H9 (cell line): ENCODE measurements at regions not wholly inside any gene's neighbourhood (a gene's known extent, or its start where the extent isn't known, plus 50 kb on each side); places are given as distances from the start of the nearest gene placed in this dataset.
A peak's percentile ranks its signal among the peaks of the same experiment; 100 is the strongest.

Source experiments
- DNase-seq: peaks from one replicate; pipeline ENCODE4 v3.0.0-alpha.2; 2017
- H2AFZ ChIP-seq: one replicate; pipeline ENCODE4 v1.6.1; 2013; ENCODE audit warnings: mild to moderate bottlenecking, low read length, control low read depth, moderate library complexity
- H2AK5ac ChIP-seq: 2 replicates; pipeline ENCODE4 v1.6.1; 2013; ENCODE audit warnings: low read length, control low read depth, mixed read lengths; ENCODE audit not compliant: insufficient read length
- H2BK120ac ChIP-seq: one replicate; pipeline ENCODE4 v1.6.1; 2013; ENCODE audit warnings: low read depth, mild to moderate bottlenecking, low read length, control low read depth, inconsistent platforms; ENCODE audit not compliant: poor library complexity, severe bottlenecking
- H2BK12ac ChIP-seq: 2 replicates; pipeline ENCODE4 v1.6.1; 2013; ENCODE audit warnings: low read length, control low read depth, mixed read lengths, low read depth; ENCODE audit not compliant: insufficient read length
- H2BK15ac ChIP-seq: 2 replicates; pipeline ENCODE4 v1.6.1; 2013; ENCODE audit warnings: low read depth, low read length, control low read depth
- H2BK20ac ChIP-seq: one replicate; pipeline ENCODE4 v1.6.1; 2013; ENCODE audit warnings: low read depth, mild to moderate bottlenecking, low read length, control low read depth, inconsistent platforms; ENCODE audit not compliant: poor library complexity, severe bottlenecking
- H2BK5ac ChIP-seq: 2 replicates; pipeline ENCODE4 v1.6.1; 2013; ENCODE audit warnings: low read length, control low read depth, mixed read lengths; ENCODE audit not compliant: insufficient read length
- H3K14ac ChIP-seq: 2 replicates; pipeline ENCODE4 v1.6.1; 2013; ENCODE audit warnings: low read length, control low read depth; ENCODE audit not compliant: insufficient read depth
- H3K18ac ChIP-seq: 2 replicates; pipeline ENCODE4 v1.6.1; 2013; ENCODE audit warnings: low read depth, mild to moderate bottlenecking, mixed read lengths, low read length, control low read depth; ENCODE audit not compliant: insufficient read length
- H3K23ac ChIP-seq: 2 replicates; pipeline ENCODE4 v1.6.1; 2013; ENCODE audit warnings: low read length, control low read depth, mixed read lengths, low read depth; ENCODE audit not compliant: insufficient read length
- H3K23me2 ChIP-seq: 2 replicates; pipeline ENCODE4 v1.6.1; 2013; ENCODE audit warnings: low read depth, mild to moderate bottlenecking, mixed read lengths, low read length, control low read depth; ENCODE audit not compliant: insufficient read length, poor library complexity, severe bottlenecking
- H3K27ac ChIP-seq: 2 replicates; pipeline ENCODE4 v1.5.1; 2013; ENCODE audit warnings: low read length, control low read depth, mixed read lengths, low read depth; ENCODE audit not compliant: insufficient read length
- H3K27me3 ChIP-seq: 2 replicates; pipeline ENCODE4 v1.6.1; 2013; ENCODE audit warnings: low read length, control low read depth, inconsistent platforms; ENCODE audit not compliant: insufficient read depth
- H3K4ac ChIP-seq: 2 replicates; pipeline ENCODE4 v1.6.1; 2013; ENCODE audit warnings: low read depth, mild to moderate bottlenecking, control low read depth, inconsistent platforms, low read length, moderate library complexity
- H3K4me1 ChIP-seq: 2 replicates; pipeline ENCODE4 v1.6.1; 2013; ENCODE audit warnings: low read length, control low read depth, inconsistent platforms; ENCODE audit not compliant: insufficient read depth
- H3K4me2 ChIP-seq: 2 replicates; pipeline ENCODE4 v1.6.1; 2013; ENCODE audit warnings: low read length, control low read depth, mixed read lengths; ENCODE audit not compliant: insufficient read length, insufficient read depth
- H3K56ac ChIP-seq: 2 replicates; pipeline ENCODE4 v1.6.1; 2013; ENCODE audit warnings: low read depth, mild to moderate bottlenecking, mixed read lengths, low read length, control low read depth; ENCODE audit not compliant: insufficient read length
- H3K79me1 ChIP-seq: 2 replicates; pipeline ENCODE4 v1.6.1; 2013; ENCODE audit warnings: low read depth, mild to moderate bottlenecking, moderate library complexity, low read length, control low read depth, inconsistent platforms; ENCODE audit not compliant: insufficient read depth, poor library complexity, severe bottlenecking
- H3K79me2 ChIP-seq: 2 replicates; pipeline ENCODE4 v1.6.1; 2013; ENCODE audit warnings: low read length, control low read depth, inconsistent platforms; ENCODE audit not compliant: insufficient read depth
- H3K9ac ChIP-seq: 2 replicates; pipeline ENCODE4 v1.6.1; 2013; ENCODE audit warnings: low read length, control low read depth, mixed read lengths; ENCODE audit not compliant: insufficient read length; ENCODE audit errors: extremely low read depth
- H3K9me3 ChIP-seq: one replicate; pipeline ENCODE4 v1.6.1; 2013; ENCODE audit warnings: low read depth, low read length, inconsistent platforms; ENCODE audit not compliant: control insufficient read depth
- H3T11ph ChIP-seq: one replicate; pipeline ENCODE4 v1.6.1; 2013; ENCODE audit warnings: mild to moderate bottlenecking, low read length, control low read depth, inconsistent platforms
- H4K20me1 ChIP-seq: one replicate; pipeline ENCODE4 v1.6.1; 2013; ENCODE audit not compliant: control insufficient read depth, insufficient read length, insufficient read depth
- H4K5ac ChIP-seq: 2 replicates; pipeline ENCODE4 v1.6.1; 2013; ENCODE audit warnings: low read depth, mild to moderate bottlenecking, mixed read lengths, low read length, control low read depth; ENCODE audit not compliant: insufficient read length
- H4K8ac ChIP-seq: replicated peaks from 2 replicates; pipeline ENCODE4 v1.6.1; 2013; ENCODE audit warnings: low read length, control low read depth, mixed read lengths, low read depth; ENCODE audit not compliant: insufficient read length
- H4K91ac ChIP-seq: 2 replicates; pipeline ENCODE4 v1.6.1; 2013; ENCODE audit warnings: low read depth, mild to moderate bottlenecking, moderate library complexity, mixed read lengths, low read length, control low read depth; ENCODE audit not compliant: insufficient read length
- H3K27ac Mint-ChIP-seq, 3 experiments: 2 replicates in 2 of 3; 3 replicates in 1 of 3; pipeline ENCODE4 v1.8.0; 2020 to 2021; ENCODE audit warnings: mixed read lengths in 3 of 3, mild to moderate bottlenecking in 1 of 3, moderate library complexity in 1 of 3
- H3K27me3 Mint-ChIP-seq: 2 replicates; pipeline ENCODE4 v1.8.0; 2021; ENCODE audit warnings: low read depth, mild to moderate bottlenecking, moderate library complexity, mixed read lengths
- H3K36me3 Mint-ChIP-seq, 3 experiments: 2 replicates in 2 of 3; 3 replicates in 1 of 3; pipeline ENCODE4 v1.8.0; 2020 to 2021; ENCODE audit warnings: low read depth in 3 of 3, mixed read lengths in 3 of 3; ENCODE audit not compliant: insufficient read depth in 1 of 3
- H3K4me1 Mint-ChIP-seq, 2 experiments: 2 replicates each; pipeline ENCODE4 v1.8.0; 2020; ENCODE audit warnings: mixed read lengths in 2 of 2
- H3K4me3 Mint-ChIP-seq, 2 experiments: 2 replicates in 1 of 2; 3 replicates in 1 of 2; pipeline ENCODE4 v1.8.0; 2020 to 2021; ENCODE audit warnings: mild to moderate bottlenecking in 2 of 2, mixed read lengths in 2 of 2, moderate library complexity in 1 of 2
- H3K9me3 Mint-ChIP-seq, 2 experiments: 2 replicates in 1 of 2; 3 replicates in 1 of 2; pipeline ENCODE4 v1.8.0; 2020; ENCODE audit warnings: mild to moderate bottlenecking in 2 of 2, mixed read lengths in 2 of 2, moderate library complexity in 1 of 2
- WGBS: extraction: QIAGEN DNeasy Blood & Tissue Kit; methylation state at CpG from one replicate; pipeline ENCODE4 v1.1.7; 2013; ENCODE audit warnings: missing lambda C conversion rate, low lambda C conversion rate, mixed read lengths; ENCODE audit not compliant: insufficient read length; ENCODE audit errors: extremely low coverage; 5-methylcytosine and 5-hydroxymethylcytosine counted together
- TF ChIP-seq, protein P1 (sequence below): fragments of 200-600 bp; sonication (generic); conservative IDR thresholded peaks from 3 replicates; pipeline ENCODE4 v1.8.0; 2021; ENCODE audit warnings: antibody characterized with exemption, mild to moderate bottlenecking

DNA sequence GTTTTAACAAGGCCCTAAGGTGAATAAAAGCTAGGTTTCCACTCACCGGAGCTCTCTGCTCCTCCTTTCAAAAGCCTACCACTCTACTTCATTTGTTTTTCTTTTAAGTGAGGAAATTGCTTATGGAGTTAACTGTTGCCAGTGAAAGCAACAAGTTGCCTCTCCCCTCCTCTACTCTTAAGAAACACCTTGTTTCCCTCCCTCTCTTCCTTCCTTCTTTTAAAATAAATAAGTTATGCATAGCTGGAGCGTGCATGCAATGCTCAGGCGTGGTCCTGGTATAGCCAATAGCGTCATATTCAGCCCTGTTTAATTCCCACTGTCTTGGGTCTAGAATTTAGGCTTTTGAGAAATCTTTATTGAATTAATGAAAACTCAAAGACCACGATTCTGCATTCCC, 101.1 kb upstream of the IGF1R start:
- H2BK12ac ChIP-seq: no peak overlapping the region
- Mint-ChIP-seq H3K36me3 (peaks cover 0 to 6% (median 0%) of the 10 kb centered on the region in 3 experiments; a peak in 4 of 7 replicates), H3K27me3 (peaks cover 40% of the 10 kb centered on the region), H3K9me3 (peaks cover 4 to 5% of the 10 kb centered on the region in 2 experiments; a peak in 3 of 5 replicates), H3K4me3 (peak overlapping the region; percentile 73 to 91), H3K4me1 (peaks cover 18 to 30% of the 10 kb centered on the region in 2 experiments), H3K27ac (no peak overlapping the region)
- peaks cover 12% of the 10 kb centered on the region for H3K23me2 ChIP-seq
- WGBS: no CpG with 5 or more reads among the region's 5 CpGs
- H3K9ac ChIP-seq: no peak overlapping the region
- peaks cover 6% of the 10 kb centered on the region; the same call in 1 of the 2 replicates for H3K4me1 ChIP-seq
- no peak overlapping the region for H3K27ac ChIP-seq
- no peak overlapping the region for H2BK120ac ChIP-seq
- no peak overlapping the region for H3K4ac ChIP-seq
- H2AFZ ChIP-seq: no peak overlapping the region
- no peaks in the 10 kb centered on the region for H3K9me3 ChIP-seq
- no peak overlapping the region for H4K91ac ChIP-seq
- no peak overlapping the region for H3K14ac ChIP-seq
- TF ChIP-seq, protein P1, sequence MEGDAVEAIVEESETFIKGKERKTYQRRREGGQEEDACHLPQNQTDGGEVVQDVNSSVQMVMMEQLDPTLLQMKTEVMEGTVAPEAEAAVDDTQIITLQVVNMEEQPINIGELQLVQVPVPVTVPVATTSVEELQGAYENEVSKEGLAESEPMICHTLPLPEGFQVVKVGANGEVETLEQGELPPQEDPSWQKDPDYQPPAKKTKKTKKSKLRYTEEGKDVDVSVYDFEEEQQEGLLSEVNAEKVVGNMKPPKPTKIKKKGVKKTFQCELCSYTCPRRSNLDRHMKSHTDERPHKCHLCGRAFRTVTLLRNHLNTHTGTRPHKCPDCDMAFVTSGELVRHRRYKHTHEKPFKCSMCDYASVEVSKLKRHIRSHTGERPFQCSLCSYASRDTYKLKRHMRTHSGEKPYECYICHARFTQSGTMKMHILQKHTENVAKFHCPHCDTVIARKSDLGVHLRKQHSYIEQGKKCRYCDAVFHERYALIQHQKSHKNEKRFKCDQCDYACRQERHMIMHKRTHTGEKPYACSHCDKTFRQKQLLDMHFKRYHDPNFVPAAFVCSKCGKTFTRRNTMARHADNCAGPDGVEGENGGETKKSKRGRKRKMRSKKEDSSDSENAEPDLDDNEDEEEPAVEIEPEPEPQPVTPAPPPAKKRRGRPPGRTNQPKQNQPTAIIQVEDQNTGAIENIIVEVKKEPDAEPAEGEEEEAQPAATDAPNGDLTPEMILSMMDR: no peak
- H4K8ac ChIP-seq: no peak overlapping the region
- H3K27me3 ChIP-seq: no peaks in the 10 kb centered on the region; the same call in 1 of the 2 replicates
- H3K4me2 ChIP-seq: peak overlapping the region; percentile 93
- H4K20me1 ChIP-seq: no peaks in the 10 kb centered on the region
- no peak overlapping the region for H3T11ph ChIP-seq
- H3K23ac ChIP-seq: no peak overlapping the region
- H2AK5ac ChIP-seq: no peak overlapping the region
- H4K5ac ChIP-seq: no peak overlapping the region
- H2BK15ac ChIP-seq: no peak overlapping the region
- H3K79me2 ChIP-seq: no peaks in the 10 kb centered on the region
- no peaks in the 10 kb centered on the region for H3K79me1 ChIP-seq
- H3K56ac ChIP-seq: no peak overlapping the region
- no peak overlapping the region for H2BK20ac ChIP-seq
- H3K18ac ChIP-seq: no peak overlapping the region
- no peak overlapping the region for H2BK5ac ChIP-seq
- no peak for DNase-seq
